SK-N-SH (cell line): ENCODE measurements at regions not wholly inside any gene's neighbourhood (a gene's known extent, or its start where the extent isn't known, plus 50 kb on each side); places are given as distances from the start of the nearest gene placed in this dataset.

Source experiments
- CTCF ChIA-PET: fragments of 300-600, 350-600 bp; formaldehyde crosslinking; extraction: SDS; loops from one replicate; lab custom pipeline; 2021; lab: Yijun Ruan, JAX
- POLR2A ChIA-PET: fragments of 350-600 bp; sonication (Branson Sonifier 250); formaldehyde crosslinking; extraction: SDS; loops from one replicate; lab custom pipeline; 2020; ENCODE audit warnings: antibody characterized with exemption, inconsistent platforms; lab: Yijun Ruan, JAX
- DNase-seq: peaks from one replicate; pipeline ENCODE4 v3.0.0; 2012
- H2AFZ ChIP-seq: fragments of 200-600 bp; sonication (generic); 2 replicates; pipeline ENCODE4 v1.8.1; 2016; ENCODE audit warnings: antibody characterized with exemption, mild to moderate bottlenecking, low read depth
- H3F3A ChIP-seq: fragments of 200-600 bp; sonication (generic); replicated peaks from 2 replicates; pipeline ENCODE3; 2016; ENCODE audit warnings: antibody characterized with exemption, mild to moderate bottlenecking; ENCODE audit not compliant: insufficient read depth
- H3K27ac ChIP-seq, 2 experiments: fragments of 200-500 bp in 1 of 2; fragments of 200-600 bp in 1 of 2; sonication (Bioruptor generic) in 1 of 2; sonication (generic), shearing (Covaris generic) in 1 of 2; 2 replicates each; pipeline versions ENCODE4 v1.5.1 to v1.6.1; 2014 to 2016; ENCODE audit warnings: low read depth in 2 of 2, inconsistent platforms in 1 of 2, low read length in 1 of 2, mild to moderate bottlenecking in 1 of 2, mixed read lengths in 1 of 2
- H3K27me3 ChIP-seq: fragments of 200-600 bp; sonication (generic), shearing (Covaris generic); 2 replicates; pipeline ENCODE4 v1.6.1; 2016; ENCODE audit warnings: mixed run types; ENCODE audit not compliant: insufficient read depth
- H3K36me3 ChIP-seq, 2 experiments: fragments of 200-500 bp in 1 of 2; fragments of 200-600 bp in 1 of 2; sonication (Bioruptor generic) in 1 of 2; sonication (generic) in 1 of 2; replicated peaks in 1 of 2; 2 replicates each; pipeline versions ENCODE3 to v1.5.1; 2014 to 2016; ENCODE audit warnings: low read length in 1 of 2, mild to moderate bottlenecking in 1 of 2; ENCODE audit not compliant: insufficient read depth in 2 of 2, control insufficient read depth in 1 of 2
- H3K4me1 ChIP-seq, 2 experiments: fragments of 200-500 bp in 1 of 2; fragments of 200-600 bp in 1 of 2; sonication (Bioruptor generic) in 1 of 2; sonication (generic), shearing (Covaris generic) in 1 of 2; 2 replicates each; pipeline versions ENCODE4 v1.5.1 to v1.6.1; 2014 to 2016; ENCODE audit warnings: low read depth in 1 of 2, low read length in 1 of 2, mixed run types in 1 of 2; ENCODE audit not compliant: insufficient read depth in 2 of 2, control insufficient read depth in 1 of 2
- H3K4me2 ChIP-seq: fragments of 200-600 bp; sonication (generic), shearing (Covaris generic); 2 replicates; pipeline ENCODE4 v1.6.1; 2017; ENCODE audit warnings: mixed run types
- H3K4me3 ChIP-seq, 2 experiments: fragments of 200-500 bp in 1 of 2; fragments of 200-600 bp in 1 of 2; sonication (Bioruptor generic) in 1 of 2; sonication (generic), shearing (Covaris generic) in 1 of 2; 2 replicates each; pipeline versions ENCODE4 v1.5.1 to v1.8.1; 2014 to 2016; ENCODE audit warnings: low read depth in 2 of 2, inconsistent platforms in 1 of 2, low read length in 1 of 2, mild to moderate bottlenecking in 1 of 2, mixed read lengths in 1 of 2, moderate library complexity in 1 of 2
- H3K79me2 ChIP-seq: fragments of 200-600 bp; sonication (generic); 2 replicates; pipeline ENCODE4 v1.8.1; 2017; ENCODE audit warnings: mild to moderate bottlenecking; ENCODE audit not compliant: insufficient read depth
- H3K9ac ChIP-seq: fragments of 200-600 bp; sonication (generic); 2 replicates; pipeline ENCODE4 v1.6.1; 2017; ENCODE audit warnings: mixed run types
- H3K9me2 ChIP-seq: fragments of 200-600 bp; sonication (generic); 2 replicates; pipeline ENCODE4 v1.6.1; 2017; ENCODE audit warnings: mixed run types
- H3K9me3 ChIP-seq: fragments of 200-600 bp; sonication (generic); 2 replicates; pipeline ENCODE4 v1.6.1; 2017; ENCODE audit warnings: mixed run types, mild to moderate bottlenecking, moderate library complexity
- H4K20me1 ChIP-seq: fragments of 200-600 bp; sonication (generic); 2 replicates; pipeline ENCODE4 v1.6.1; 2017; ENCODE audit warnings: mild to moderate bottlenecking, mixed run types; ENCODE audit not compliant: insufficient read depth
- FOXJ3 ChIP-seq: sonication (generic); formaldehyde crosslinking; IDR thresholded peaks from 2 replicates; pipeline ENCODE4 v1.5.1; 2020; ENCODE audit warnings: mild to moderate bottlenecking, missing genetic modification reagents
- GATA2 ChIP-seq: sonication (generic); formaldehyde crosslinking; IDR thresholded peaks from 2 replicates; pipeline ENCODE4 v1.5.0; 2020; ENCODE audit warnings: mild to moderate bottlenecking, missing genetic modification reagents
- MXI1 ChIP-seq: IDR thresholded peaks from 2 replicates; pipeline ENCODE4 v1.6.1; 2012; ENCODE audit warnings: mild to moderate bottlenecking, low read depth, low read length, improper control_type of control experiment
- NFIC ChIP-seq: IDR thresholded peaks from 2 replicates; pipeline ENCODE4 v1.4.0; 2012; ENCODE audit warnings: borderline replicate concordance
- RAD21 ChIP-seq: IDR thresholded peaks from 2 replicates; pipeline ENCODE4 v1.6.1; 2012; ENCODE audit warnings: mild to moderate bottlenecking, low read length
- REST ChIP-seq: IDR thresholded peaks from 2 replicates; pipeline ENCODE4 v1.6.1; 2012; ENCODE audit warnings: mild to moderate bottlenecking, low read depth, low read length, moderate library complexity
- RFX5 ChIP-seq: IDR thresholded peaks from 2 replicates; pipeline ENCODE4 v1.6.1; 2012; ENCODE audit warnings: mild to moderate bottlenecking, improper control_type of control experiment, low read length
- TAF1 ChIP-seq: IDR thresholded peaks from 2 replicates; pipeline ENCODE4 v1.6.1; 2012; ENCODE audit warnings: low read depth, mild to moderate bottlenecking, low read length, moderate library complexity, borderline replicate concordance
- TEAD4 ChIP-seq: IDR thresholded peaks from 2 replicates; pipeline ENCODE4 v1.4.0; 2012; ENCODE audit warnings: mild to moderate bottlenecking, borderline replicate concordance; ENCODE audit not compliant: insufficient read depth
- YY1 ChIP-seq: IDR thresholded peaks from 2 replicates; pipeline ENCODE4 v1.4.0; 2012; ENCODE audit warnings: low read depth, mild to moderate bottlenecking
- WGBS: methylation state at CpG from one replicate; pipeline ENCODE4 v1.1.6; 2017; ENCODE audit warnings: low lambda C conversion rate; 5-methylcytosine and 5-hydroxymethylcytosine counted together
- TF ChIP-seq, protein P1 (sequence below): fragments of 150-350 bp; IDR thresholded peaks from 2 replicates; pipeline ENCODE4 v1.6.1; 2017; ENCODE audit warnings: antibody characterized with exemption, low read length, low read depth, borderline replicate concordance
- TF ChIP-seq, protein P2 (sequence below): IDR thresholded peaks from 2 replicates; pipeline ENCODE4 v1.4.0; 2012; ENCODE audit warnings: low read depth, borderline replicate concordance

DNA sequence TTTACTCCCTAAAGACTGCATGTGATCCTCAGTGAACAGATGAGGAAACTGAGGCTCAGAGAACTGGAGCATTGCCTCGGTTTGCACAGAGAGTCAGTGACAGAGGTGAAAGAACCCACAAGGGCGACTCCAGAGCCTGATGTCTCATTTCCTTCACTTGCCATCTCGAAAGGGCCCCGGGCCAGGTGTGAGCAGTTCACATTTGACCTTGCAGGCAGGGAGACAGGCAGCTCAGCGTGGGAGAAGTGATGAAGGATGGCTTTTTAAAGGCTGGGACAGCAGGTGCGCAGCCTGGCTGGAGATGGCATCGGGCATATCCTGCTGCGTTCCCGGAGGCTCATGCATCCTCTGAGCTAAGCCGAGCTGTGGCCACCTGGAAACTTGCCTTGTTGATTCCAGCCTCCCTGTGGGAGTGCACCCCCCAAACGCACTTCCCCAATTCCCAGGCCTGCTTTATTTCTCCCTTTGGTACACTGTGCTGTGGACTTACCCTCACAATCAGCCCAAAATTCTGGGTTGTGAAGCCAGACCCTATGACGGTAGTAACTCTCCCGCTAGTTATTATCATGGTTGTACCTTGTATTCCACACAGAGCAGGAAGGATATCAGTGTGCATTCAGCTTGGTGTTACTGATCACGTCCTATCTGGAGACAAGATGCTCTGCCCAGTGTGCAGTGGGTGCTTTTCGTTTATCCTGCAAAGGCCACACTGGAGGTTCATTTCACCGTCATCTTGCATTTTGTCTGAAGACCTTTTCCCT, 753.2 kb upstream of the EEF2KMT start:
- 51% methylated on average over 13 of the region's 16 CpGs for WGBS
- POLR2A ChIA-PET, result no interaction called here
- no peak overlapping the region for H3K4me2 ChIP-seq

More for the DNA sequence above, 753.2 kb upstream of the EEF2KMT start:
- Histone ChIP-seq H3K9ac (no peak overlapping the region), H3K36me3 (no peaks in the 10 kb centered on the region), H3F3A (no peaks in the 10 kb centered on the region), H3K27ac (no peak overlapping the region), H3K27me3 (no peaks in the 10 kb centered on the region), H4K20me1 (no peaks in the 10 kb centered on the region), H3K4me3 (no peak overlapping the region), H3K9me3 (no peaks in the 10 kb centered on the region), H3K4me1 (peaks cover 0 to 8% of the 10 kb centered on the region in 2 experiments; a peak in 1 of 4 replicates), H3K9me2 (no peaks in the 10 kb centered on the region), H2AFZ (no peak overlapping the region), H3K79me2 (no peaks in the 10 kb centered on the region)
- DNase-seq, result no peak
- CTCF ChIA-PET, result no interaction called here
- TF ChIP-seq TEAD4, result no peak
- TF ChIP-seq, protein P1, sequence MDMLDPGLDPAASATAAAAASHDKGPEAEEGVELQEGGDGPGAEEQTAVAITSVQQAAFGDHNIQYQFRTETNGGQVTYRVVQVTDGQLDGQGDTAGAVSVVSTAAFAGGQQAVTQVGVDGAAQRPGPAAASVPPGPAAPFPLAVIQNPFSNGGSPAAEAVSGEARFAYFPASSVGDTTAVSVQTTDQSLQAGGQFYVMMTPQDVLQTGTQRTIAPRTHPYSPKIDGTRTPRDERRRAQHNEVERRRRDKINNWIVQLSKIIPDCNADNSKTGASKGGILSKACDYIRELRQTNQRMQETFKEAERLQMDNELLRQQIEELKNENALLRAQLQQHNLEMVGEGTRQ, result no peak
- no peak for TF ChIP-seq RAD21
- TF ChIP-seq, protein P2, sequence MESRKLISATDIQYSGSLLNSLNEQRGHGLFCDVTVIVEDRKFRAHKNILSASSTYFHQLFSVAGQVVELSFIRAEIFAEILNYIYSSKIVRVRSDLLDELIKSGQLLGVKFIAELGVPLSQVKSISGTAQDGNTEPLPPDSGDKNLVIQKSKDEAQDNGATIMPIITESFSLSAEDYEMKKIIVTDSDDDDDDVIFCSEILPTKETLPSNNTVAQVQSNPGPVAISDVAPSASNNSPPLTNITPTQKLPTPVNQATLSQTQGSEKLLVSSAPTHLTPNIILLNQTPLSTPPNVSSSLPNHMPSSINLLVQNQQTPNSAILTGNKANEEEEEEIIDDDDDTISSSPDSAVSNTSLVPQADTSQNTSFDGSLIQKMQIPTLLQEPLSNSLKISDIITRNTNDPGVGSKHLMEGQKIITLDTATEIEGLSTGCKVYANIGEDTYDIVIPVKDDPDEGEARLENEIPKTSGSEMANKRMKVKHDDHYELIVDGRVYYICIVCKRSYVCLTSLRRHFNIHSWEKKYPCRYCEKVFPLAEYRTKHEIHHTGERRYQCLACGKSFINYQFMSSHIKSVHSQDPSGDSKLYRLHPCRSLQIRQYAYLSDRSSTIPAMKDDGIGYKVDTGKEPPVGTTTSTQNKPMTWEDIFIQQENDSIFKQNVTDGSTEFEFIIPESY, result no peak
- no peak for TF ChIP-seq TAF1
- TF ChIP-seq RFX5, result no peak
- TF ChIP-seq REST, result no peak
- TF ChIP-seq GATA2, result no peak
- TF ChIP-seq NFIC, result no peak
- no peak for TF ChIP-seq FOXJ3
- no peak for TF ChIP-seq YY1
- TF ChIP-seq MXI1, result no peak
